Smooth muscle cell (in vitro differentiated cells): ENCODE measurements at regions not wholly inside any gene's neighbourhood (a gene's known extent, or its start where the extent isn't known, plus 50 kb on each side); places are given as distances from the start of the nearest gene placed in this dataset.

ENCODE experiments used
- DNase-seq: peaks from one replicate; lab custom pipeline; 2025; ENCODE audit not compliant: unreplicated experiment; lab: John Stamatoyannopoulos, UW
- H2AFZ ChIP-seq: fragments of 200-600 bp; sonication (generic); 2 replicates; pipeline ENCODE4 v1.6.0; 2016; ENCODE audit warnings: antibody characterized with exemption, low read depth, mild to moderate bottlenecking
- H3F3A ChIP-seq: fragments of 200-600 bp; sonication (generic); 2 replicates; pipeline ENCODE4 v1.6.0; 2017; ENCODE audit warnings: antibody characterized with exemption, low read depth
- H3K27ac ChIP-seq: fragments of 200-600 bp; sonication (generic); 2 replicates; pipeline ENCODE4 v1.5.1; 2016; ENCODE audit warnings: low read depth, mild to moderate bottlenecking
- H3K27me3 ChIP-seq: fragments of 200-600 bp; sonication (generic); 2 replicates; pipeline ENCODE4 v1.6.1; 2016; ENCODE audit warnings: low read depth, mild to moderate bottlenecking
- H3K36me3 ChIP-seq: fragments of 200-600 bp; sonication (generic); 2 replicates; pipeline ENCODE4 v1.5.1; 2016; ENCODE audit warnings: low read depth
- H3K4me1 ChIP-seq: fragments of 200-600 bp; sonication (generic); 2 replicates; pipeline ENCODE4 v1.5.1; 2016; ENCODE audit warnings: low read depth
- H3K4me2 ChIP-seq: fragments of 200-600 bp; sonication (generic); 2 replicates; pipeline ENCODE4 v1.6.0; 2016; ENCODE audit warnings: mild to moderate bottlenecking
- H3K4me3 ChIP-seq: fragments of 200-600 bp; sonication (generic); 2 replicates; pipeline ENCODE4 v1.5.1; 2016; ENCODE audit warnings: mild to moderate bottlenecking
- H3K79me2 ChIP-seq: fragments of 200-600 bp; sonication (generic); 2 replicates; pipeline ENCODE4 v1.6.0; 2016; ENCODE audit warnings: low read depth, mild to moderate bottlenecking
- H3K9ac ChIP-seq: fragments of 200-600 bp; sonication (generic); 2 replicates; pipeline ENCODE4 v1.6.0; 2016; ENCODE audit warnings: low read depth
- H3K9me3 ChIP-seq: fragments of 200-600 bp; sonication (generic); replicated peaks from 2 replicates; pipeline ENCODE4 v1.5.1; 2016; ENCODE audit warnings: low read depth
- H4K20me1 ChIP-seq: fragments of 200-600 bp; sonication (generic); 2 replicates; pipeline ENCODE4 v1.6.0; 2016; ENCODE audit warnings: low read depth
- WGBS: methylation state at CpG from one replicate; pipeline ENCODE4 v1.1.7; 2016; ENCODE audit warnings: low lambda C conversion rate; 5-methylcytosine and 5-hydroxymethylcytosine counted together
- TF ChIP-seq, protein P1 (sequence below): fragments of 200-600 bp; sonication (generic); IDR thresholded peaks from 2 replicates; pipeline ENCODE4 v1.5.1; 2017; ENCODE audit warnings: borderline replicate concordance, mild to moderate bottlenecking, antibody characterized with exemption; ENCODE audit not compliant: insufficient read depth, poor library complexity, severe bottlenecking

- TF ChIP-seq, protein P1, sequence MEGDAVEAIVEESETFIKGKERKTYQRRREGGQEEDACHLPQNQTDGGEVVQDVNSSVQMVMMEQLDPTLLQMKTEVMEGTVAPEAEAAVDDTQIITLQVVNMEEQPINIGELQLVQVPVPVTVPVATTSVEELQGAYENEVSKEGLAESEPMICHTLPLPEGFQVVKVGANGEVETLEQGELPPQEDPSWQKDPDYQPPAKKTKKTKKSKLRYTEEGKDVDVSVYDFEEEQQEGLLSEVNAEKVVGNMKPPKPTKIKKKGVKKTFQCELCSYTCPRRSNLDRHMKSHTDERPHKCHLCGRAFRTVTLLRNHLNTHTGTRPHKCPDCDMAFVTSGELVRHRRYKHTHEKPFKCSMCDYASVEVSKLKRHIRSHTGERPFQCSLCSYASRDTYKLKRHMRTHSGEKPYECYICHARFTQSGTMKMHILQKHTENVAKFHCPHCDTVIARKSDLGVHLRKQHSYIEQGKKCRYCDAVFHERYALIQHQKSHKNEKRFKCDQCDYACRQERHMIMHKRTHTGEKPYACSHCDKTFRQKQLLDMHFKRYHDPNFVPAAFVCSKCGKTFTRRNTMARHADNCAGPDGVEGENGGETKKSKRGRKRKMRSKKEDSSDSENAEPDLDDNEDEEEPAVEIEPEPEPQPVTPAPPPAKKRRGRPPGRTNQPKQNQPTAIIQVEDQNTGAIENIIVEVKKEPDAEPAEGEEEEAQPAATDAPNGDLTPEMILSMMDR: no peak
Observed at GRCh38 chr4:18578307-18578706, 556.8 kb upstream of the LCORL start.

GRCh38 chr4:18572481-18572880 is 550.9 kb upstream of the LCORL start:
- Histone ChIP-seq H3K27me3 (no peaks in the 10 kb centered on the region), H3K4me1 (peaks cover 9% of the 10 kb centered on the region), H4K20me1 (no peaks in the 10 kb centered on the region), H3K4me3 (no peak overlapping the region), H3K9me3 (no peaks in the 10 kb centered on the region), H3K79me2 (no peaks in the 10 kb centered on the region), H3K9ac (no peak overlapping the region), H3K27ac (no peak overlapping the region), H3K4me2 (no peak overlapping the region), H2AFZ (no peak overlapping the region), H3F3A (no peaks in the 10 kb centered on the region), H3K36me3 (no peaks in the 10 kb centered on the region)
- DNase-seq: no peak
- TF ChIP-seq, protein P1: no peak
- WGBS: 70% methylated on average over 1 of the region's 1 CpG

More at GRCh38 chr4:18578307-18578706, 556.8 kb upstream of the LCORL start:
- no peak overlapping the region for H3K4me2 ChIP-seq
- 89% methylated on average over 4 of the region's 4 CpGs for WGBS
- H4K20me1 ChIP-seq: no peaks in the 10 kb centered on the region
- no peaks in the 10 kb centered on the region for H3K4me1 ChIP-seq
- no peak overlapping the region for H2AFZ ChIP-seq
- no peak overlapping the region for H3K27ac ChIP-seq
- H3K79me2 ChIP-seq: no peaks in the 10 kb centered on the region
- H3K27me3 ChIP-seq: no peaks in the 10 kb centered on the region
- H3K4me3 ChIP-seq: no peak overlapping the region
- H3F3A ChIP-seq: no peaks in the 10 kb centered on the region
- H3K36me3 ChIP-seq: no peaks in the 10 kb centered on the region
- H3K9me3 ChIP-seq: no peaks in the 10 kb centered on the region
- no peak for DNase-seq
- no peak overlapping the region for H3K9ac ChIP-seq

GRCh38 chr4:18571301-18571761 is 549.8 kb upstream of the LCORL start:
- WGBS: 79% methylated on average over 2 of the region's 2 CpGs
- Histone ChIP-seq H3K79me2 (no peaks in the 10 kb centered on the region), H3K27ac (no peak overlapping the region), H3F3A (peaks cover 4% of the 10 kb centered on the region), H2AFZ (no peak overlapping the region), H3K36me3 (no peaks in the 10 kb centered on the region), H3K4me2 (no peak overlapping the region), H3K27me3 (no peaks in the 10 kb centered on the region), H4K20me1 (no peaks in the 10 kb centered on the region), H3K4me1 (peaks cover 9% of the 10 kb centered on the region), H3K9me3 (no peaks in the 10 kb centered on the region), H3K9ac (no peak overlapping the region), H3K4me3 (no peak overlapping the region)
- TF ChIP-seq, protein P1: no peak
- DNase-seq: no peak

DNA sequence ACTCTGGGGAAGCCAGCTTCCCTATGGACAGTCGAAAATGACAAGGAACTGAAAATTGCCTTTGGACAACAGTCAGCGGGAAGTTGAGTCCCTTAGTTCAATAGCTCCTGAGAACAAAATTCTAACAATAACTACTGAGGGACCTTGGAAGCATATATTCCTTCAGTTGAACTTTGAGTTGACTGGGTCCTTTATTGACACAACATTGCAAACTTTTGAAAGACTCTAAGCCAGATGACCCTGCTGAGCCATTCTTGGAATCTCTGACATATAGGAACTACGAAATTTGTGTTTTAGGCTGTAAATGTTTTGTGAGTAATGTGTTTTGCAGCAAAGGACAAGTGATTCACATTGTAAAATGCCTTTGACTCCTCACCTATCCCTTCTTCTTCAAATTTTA is 548.8 kb upstream of the LCORL start:
- Histone ChIP-seq H3K4me2 (no peak overlapping the region), H2AFZ (no peak overlapping the region), H4K20me1 (no peaks in the 10 kb centered on the region), H3F3A (peaks cover 4% of the 10 kb centered on the region), H3K9me3 (no peaks in the 10 kb centered on the region), H3K4me1 (peaks cover 9% of the 10 kb centered on the region), H3K36me3 (no peaks in the 10 kb centered on the region), H3K79me2 (no peaks in the 10 kb centered on the region), H3K4me3 (no peak overlapping the region), H3K9ac (no peak overlapping the region), H3K27me3 (no peaks in the 10 kb centered on the region), H3K27ac (no peak overlapping the region)
- no peak for DNase-seq
- TF ChIP-seq, protein P1: no peak
- WGBS: 93% methylated on average over 3 of the region's 3 CpGs
